ENCODE measurements at regions not wholly inside any gene's neighbourhood (a gene's known extent, or its start where the extent isn't known, plus 50 kb on each side); places are given as distances from the start of the nearest gene placed in this dataset.

GRCh38 chr7:124557587-124557986 lies 208.0 kb downstream of the GPR37 start:
- intact Hi-C loops (cut with DNase I) = no loop called here
- no peak for ATAC-seq

GRCh38 chr7:124557101-124557500 lies 208.5 kb downstream of the GPR37 start:
- Histone ChIP-seq H3K4me3 (ENCODE audit: low read length) (no peak overlapping the region), H3K27me3 (ENCODE audit: control insufficient read depth, insufficient read depth) (no peaks in the 10 kb centered on the region), H3K27ac (ENCODE audit: low read length) (no peak overlapping the region), H3K4me1 (ENCODE audit: control insufficient read depth, insufficient read depth, low read length) (no peaks in the 10 kb centered on the region), H3K9me3 (ENCODE audit: control insufficient read depth, low read length) (no peaks in the 10 kb centered on the region)
- intact Hi-C loops (cut with DNase I) = no loop called here
- WGBS = 56% methylated on average over 5 of the region's 5 CpGs
- DNase-seq = no peak
- ATAC-seq = no peak

More at GRCh38 chr7:124557587-124557986, 208.0 kb downstream of the GPR37 start:
- H3K27ac ChIP-seq (ENCODE audit: low read length) = no peak overlapping the region
- H3K9me3 ChIP-seq (ENCODE audit: control insufficient read depth, low read length) = no peaks in the 10 kb centered on the region
- no peaks in the 10 kb centered on the region for H3K4me1 ChIP-seq (ENCODE audit: control insufficient read depth, insufficient read depth, low read length)
- DNase-seq = no peak
- no peaks in the 10 kb centered on the region for H3K27me3 ChIP-seq (ENCODE audit: control insufficient read depth, insufficient read depth)
- WGBS = 82% methylated on average over 1 of the region's 1 CpG
- no peak overlapping the region for H3K4me3 ChIP-seq (ENCODE audit: low read length)

- Histone ChIP-seq H3K27me3 (ENCODE audit: control insufficient read depth, insufficient read depth) (no peaks in the 10 kb centered on the region), H3K27ac (ENCODE audit: low read length) (no peak overlapping the region), H3K9me3 (ENCODE audit: control insufficient read depth, low read length) (no peaks in the 10 kb centered on the region), H3K4me1 (ENCODE audit: control insufficient read depth, insufficient read depth, low read length) (no peaks in the 10 kb centered on the region), H3K4me3 (ENCODE audit: low read length) (no peak overlapping the region)
- WGBS = 68% methylated on average over 4 of the region's 4 CpGs
- DNase-seq = no peak
- ATAC-seq = no peak
- intact Hi-C loops (cut with DNase I) = no loop called here
Observed at GRCh38 chr7:124553502-124553901, 212.1 kb downstream of the GPR37 start.

- Histone ChIP-seq H3K4me1 (ENCODE audit: control insufficient read depth, insufficient read depth, low read length) (no peaks in the 10 kb centered on the region), H3K27ac (ENCODE audit: low read length) (no peak overlapping the region), H3K27me3 (ENCODE audit: control insufficient read depth, insufficient read depth) (no peaks in the 10 kb centered on the region), H3K4me3 (ENCODE audit: low read length) (no peak overlapping the region), H3K9me3 (ENCODE audit: control insufficient read depth, low read length) (no peaks in the 10 kb centered on the region)
- intact Hi-C loops (cut with DNase I) = no loop called here
- DNase-seq (no peak), ATAC-seq (no peak)
- WGBS = 66% methylated on average over 2 of the region's 2 CpGs
Observed at GRCh38 chr7:124552217-124552616, 213.4 kb downstream of the GPR37 start.

- 72% methylated on average over 1 of the region's 1 CpG for WGBS
- Histone ChIP-seq H3K9me3 (ENCODE audit: control insufficient read depth, low read length) (no peaks in the 10 kb centered on the region), H3K4me3 (ENCODE audit: low read length) (no peak overlapping the region), H3K4me1 (ENCODE audit: control insufficient read depth, insufficient read depth, low read length) (no peaks in the 10 kb centered on the region), H3K27me3 (ENCODE audit: control insufficient read depth, insufficient read depth) (no peaks in the 10 kb centered on the region), H3K27ac (ENCODE audit: low read length) (no peak overlapping the region)
- no peak for ATAC-seq
- intact Hi-C loops (cut with DNase I) = no loop called here
- DNase-seq = no peak
Observed at GRCh38 chr7:124550036-124550435, 215.6 kb downstream of the GPR37 start.

DNA sequence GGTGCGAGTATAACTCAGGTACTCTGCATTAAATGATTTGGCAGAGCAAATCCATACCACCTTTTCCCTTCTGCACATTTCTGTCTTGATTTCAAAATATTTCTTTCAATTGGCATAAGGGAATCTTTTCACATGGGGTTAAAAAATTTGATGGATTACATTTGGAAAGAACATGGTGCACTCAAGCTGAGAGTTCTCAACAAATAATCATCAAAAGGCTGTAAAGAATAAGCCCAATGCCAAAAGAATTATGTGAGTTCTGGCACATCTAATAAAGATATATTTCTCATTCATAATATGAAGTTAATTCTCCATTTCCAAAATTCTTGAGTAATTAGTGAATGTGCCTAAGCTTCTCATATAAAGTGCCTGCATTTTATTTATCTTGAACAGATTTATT lies 223.1 kb downstream of the GPR37 start:
- no peaks in the 10 kb centered on the region for H3K27me3 ChIP-seq (ENCODE audit: control insufficient read depth, insufficient read depth)
- no peak overlapping the region for H3K27ac ChIP-seq (ENCODE audit: low read length)
- DNase-seq = no peak
- no peak for ATAC-seq
- H3K4me3 ChIP-seq (ENCODE audit: low read length) = no peak overlapping the region
- 78% methylated on average over 1 of the region's 1 CpG for WGBS
- H3K4me1 ChIP-seq (ENCODE audit: control insufficient read depth, insufficient read depth, low read length) = no peaks in the 10 kb centered on the region
- intact Hi-C loops (cut with DNase I) = no loop called here
- H3K9me3 ChIP-seq (ENCODE audit: control insufficient read depth, low read length) = no peaks in the 10 kb centered on the region

DNA sequence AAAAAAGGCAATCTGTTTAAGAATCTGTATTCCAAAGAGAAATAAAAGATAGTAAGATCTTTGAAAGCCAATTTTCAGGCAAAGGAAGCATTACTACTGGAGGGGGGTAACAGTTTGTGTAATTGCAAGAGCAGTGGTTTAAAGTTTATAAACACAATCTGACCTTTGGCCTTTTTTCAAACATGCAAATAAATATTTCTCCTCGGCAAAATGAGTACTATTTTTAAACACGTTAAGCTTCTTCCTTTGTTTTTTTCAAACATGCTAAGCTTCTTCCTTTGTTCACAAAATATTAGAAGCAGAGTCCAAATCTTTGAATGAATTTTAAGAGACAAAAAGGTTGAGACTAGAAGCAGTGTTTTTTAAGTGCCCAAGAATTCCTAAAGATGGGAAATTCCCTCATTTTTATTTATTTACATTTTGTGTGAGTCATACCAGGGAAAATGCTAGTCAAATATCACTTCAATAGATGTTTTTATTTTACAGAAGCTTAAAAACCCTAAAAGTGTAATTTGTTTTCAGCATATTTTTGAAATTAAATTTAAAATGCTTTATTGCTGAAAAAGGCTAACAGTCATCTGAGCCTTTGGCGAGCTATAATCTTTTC lies 229.3 kb downstream of the GPR37 start:
- DNase-seq = no peak
- 49% methylated on average over 3 of the region's 3 CpGs for WGBS
- intact Hi-C loops (cut with DNase I) = no loop called here
- ATAC-seq = no peak
- no peak overlapping the region for H3K27ac ChIP-seq (ENCODE audit: low read length)
- H3K4me3 ChIP-seq (ENCODE audit: low read length) = no peak overlapping the region
- no peaks in the 10 kb centered on the region for H3K27me3 ChIP-seq (ENCODE audit: control insufficient read depth, insufficient read depth)
- H3K4me1 ChIP-seq (ENCODE audit: control insufficient read depth, insufficient read depth, low read length) = no peaks in the 10 kb centered on the region
- no peaks in the 10 kb centered on the region for H3K9me3 ChIP-seq (ENCODE audit: control insufficient read depth, low read length)

GRCh38 chr7:124532166-124532565 lies 233.4 kb downstream of the GPR37 start:
- Histone ChIP-seq H3K27me3 (ENCODE audit: control insufficient read depth, insufficient read depth) (no peaks in the 10 kb centered on the region), H3K4me3 (ENCODE audit: low read length) (no peak overlapping the region), H3K27ac (ENCODE audit: low read length) (no peak overlapping the region), H3K9me3 (ENCODE audit: control insufficient read depth, low read length) (peaks cover 2% of the 10 kb centered on the region), H3K4me1 (ENCODE audit: control insufficient read depth, insufficient read depth, low read length) (no peaks in the 10 kb centered on the region)
- intact Hi-C loops (cut with DNase I) = no loop called here
- DNase-seq = no peak
- no peak for ATAC-seq

DNA sequence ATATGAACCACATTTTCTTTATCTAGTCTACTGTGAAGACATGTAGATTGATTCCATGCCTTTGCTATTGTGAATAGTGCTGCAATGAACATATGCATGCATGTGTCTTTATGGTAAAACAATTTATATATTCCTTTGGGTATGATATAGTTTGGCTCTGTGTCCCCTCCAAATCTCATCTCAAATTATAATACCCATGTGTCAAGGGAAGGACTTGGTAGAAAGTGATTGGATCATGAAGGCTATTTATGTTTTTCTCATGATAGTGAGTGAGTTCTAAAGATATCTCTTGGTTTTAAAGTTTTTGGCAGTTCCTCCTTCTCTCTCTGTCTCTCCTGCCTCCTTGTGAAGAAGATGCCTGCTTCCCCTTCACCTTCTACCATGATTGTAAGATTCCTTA lies 248.7 kb downstream of the GPR37 start:
- Histone ChIP-seq H3K27ac (ENCODE audit: low read length) (no peak overlapping the region), H3K4me3 (ENCODE audit: low read length) (no peak overlapping the region), H3K27me3 (ENCODE audit: control insufficient read depth, insufficient read depth) (no peaks in the 10 kb centered on the region), H3K9me3 (ENCODE audit: control insufficient read depth, low read length) (no peaks in the 10 kb centered on the region), H3K4me1 (ENCODE audit: control insufficient read depth, insufficient read depth, low read length) (no peaks in the 10 kb centered on the region)
- intact Hi-C loops (cut with DNase I) = no loop called here
- DNase-seq (no peak), ATAC-seq (no peak)

- Histone ChIP-seq H3K27ac (ENCODE audit: low read length) (no peak overlapping the region), H3K4me3 (ENCODE audit: low read length) (no peak overlapping the region), H3K4me1 (ENCODE audit: control insufficient read depth, insufficient read depth, low read length) (no peaks in the 10 kb centered on the region), H3K27me3 (ENCODE audit: control insufficient read depth, insufficient read depth) (no peaks in the 10 kb centered on the region), H3K9me3 (ENCODE audit: control insufficient read depth, low read length) (no peaks in the 10 kb centered on the region)
- ATAC-seq (no peak), DNase-seq (no peak)
- intact Hi-C loops (cut with DNase I) = no loop called here
- 59% methylated on average over 4 of the region's 4 CpGs for WGBS
Observed at GRCh38 chr7:124515106-124515830, 250.3 kb downstream of the GPR37 start.

DNA sequence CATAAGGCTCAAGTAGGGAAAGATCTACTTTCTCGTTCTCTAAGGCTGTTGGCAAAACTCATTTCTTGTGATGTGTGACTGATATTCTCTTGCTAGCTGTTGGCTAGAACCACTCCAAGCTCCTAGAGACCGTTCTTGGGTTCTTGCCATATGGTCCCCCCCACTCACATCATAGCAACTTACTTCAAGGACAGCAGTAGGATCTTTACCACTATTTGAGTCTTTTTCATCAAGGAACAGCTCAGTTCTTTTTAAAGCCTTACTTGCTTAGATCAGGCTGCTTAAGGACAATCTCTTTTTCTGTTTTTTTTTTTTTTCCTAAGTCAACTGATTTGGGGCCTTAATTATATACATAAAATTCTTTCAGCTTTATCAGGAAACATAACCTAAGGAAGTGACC lies 251.1 kb downstream of the GPR37 start:
- 60% methylated on average over 2 of the region's 2 CpGs for WGBS

GRCh38 chr7:124497176-124497575 lies 268.4 kb downstream of the GPR37 start:
- intact Hi-C loops (cut with DNase I) = no loop called here
- ATAC-seq = no peak
- H3K27ac ChIP-seq (ENCODE audit: low read length) = no peak overlapping the region
- no peaks in the 10 kb centered on the region for H3K27me3 ChIP-seq (ENCODE audit: control insufficient read depth, insufficient read depth)
- no peak overlapping the region for H3K4me3 ChIP-seq (ENCODE audit: low read length)
- 61% methylated on average over 3 of the region's 3 CpGs for WGBS
- H3K4me1 ChIP-seq (ENCODE audit: control insufficient read depth, insufficient read depth, low read length) = no peaks in the 10 kb centered on the region
- DNase-seq = no peak
- H3K9me3 ChIP-seq (ENCODE audit: control insufficient read depth, low read length) = no peaks in the 10 kb centered on the region

More for the DNA sequence above, 251.1 kb downstream of the GPR37 start:
- intact Hi-C loops (cut with DNase I) = no loop called here
- DNase-seq = no peak
- ATAC-seq = no peak
- Histone ChIP-seq H3K4me1 (ENCODE audit: control insufficient read depth, insufficient read depth, low read length) (no peaks in the 10 kb centered on the region), H3K4me3 (ENCODE audit: low read length) (no peak overlapping the region), H3K27ac (ENCODE audit: low read length) (no peak overlapping the region), H3K9me3 (ENCODE audit: control insufficient read depth, low read length) (no peaks in the 10 kb centered on the region), H3K27me3 (ENCODE audit: control insufficient read depth, insufficient read depth) (no peaks in the 10 kb centered on the region)
